Calu3 (cell line): ENCODE measurements at regions not wholly inside any gene's neighbourhood (a gene's known extent, or its start where the extent isn't known, plus 50 kb on each side); places are given as distances from the start of the nearest gene placed in this dataset.

Source experiments
- BruUV-seq: library from RNA; stranded (reverse); fragments of 400-500 nt; replicated peaks from 2 replicates; lab custom pipeline; 2021; lab: Mats Ljungman, UMichigan
- CTCF ChIA-PET: fragments of 300-600 bp; sonication (Branson Sonifier 250); formaldehyde crosslinking; loops from one replicate; lab custom pipeline; 2022; ENCODE audit warnings: antibody characterized with exemption; lab: Charles Lee
- DNase-seq: peaks from one replicate; pipeline ENCODE4 v3.0.0; 2022
- H3K27ac Mint-ChIP-seq: one replicate; pipeline ENCODE4 v1.8.0; 2022; ENCODE audit warnings: mixed read lengths; ENCODE audit not compliant: unreplicated experiment
- H3K27me3 Mint-ChIP-seq: one replicate; pipeline ENCODE4 v1.8.0; 2022; ENCODE audit warnings: mixed read lengths; ENCODE audit not compliant: unreplicated experiment
- H3K36me3 Mint-ChIP-seq: one replicate; pipeline ENCODE4 v1.8.0; 2022; ENCODE audit warnings: mild to moderate bottlenecking, moderate library complexity, mixed read lengths; ENCODE audit not compliant: insufficient read depth, unreplicated experiment
- H3K4me1 Mint-ChIP-seq: one replicate; pipeline ENCODE4 v1.8.0; 2022; ENCODE audit warnings: mild to moderate bottlenecking, low read depth, mixed read lengths; ENCODE audit not compliant: unreplicated experiment
- H3K4me3 Mint-ChIP-seq: one replicate; pipeline ENCODE4 v1.8.0; 2022; ENCODE audit warnings: mild to moderate bottlenecking, low read depth, moderate library complexity, mixed read lengths; ENCODE audit not compliant: unreplicated experiment
- H3K9me3 Mint-ChIP-seq: one replicate; pipeline ENCODE4 v1.8.0; 2022; ENCODE audit warnings: low read depth, mixed read lengths; ENCODE audit not compliant: unreplicated experiment
- CTCF ChIP-seq: fragments of 200-600 bp; IDR thresholded peaks from one replicate; pipeline ENCODE4 v1.8.0; 2022; ENCODE audit warnings: antibody characterized with exemption; ENCODE audit not compliant: unreplicated experiment
- intact Hi-C: fragments of 100-400 bp; cut with micrococcal nuclease; formaldehyde crosslinking; loops from one replicate; pipeline ENCODE4 v1.10.0; 2022; ENCODE audit not compliant: unreplicated experiment

GRCh38 chr5:56705217-56705616, 110.1 kb upstream of the MAP3K1 start:
- Mint-ChIP-seq H3K4me3 (no peak overlapping the region), H3K27ac (no peak overlapping the region), H3K9me3 (no peaks in the 10 kb centered on the region), H3K27me3 (no peaks in the 10 kb centered on the region), H3K36me3 (no peaks in the 10 kb centered on the region), H3K4me1 (peaks cover 20% of the 10 kb centered on the region)
- no TSS peak for BruUV-seq
- intact Hi-C loops: no loop called here
- DNase-seq: no peak
- no peak for TF ChIP-seq CTCF
- CTCF ChIA-PET: no interaction called here

GRCh38 chr5:56703952-56704351, 111.4 kb upstream of the MAP3K1 start:
- Mint-ChIP-seq H3K27me3 (no peaks in the 10 kb centered on the region), H3K9me3 (no peaks in the 10 kb centered on the region), H3K4me1 (peaks cover 20% of the 10 kb centered on the region), H3K4me3 (no peak overlapping the region), H3K27ac (no peak overlapping the region), H3K36me3 (no peaks in the 10 kb centered on the region)
- TF ChIP-seq CTCF: no peak
- BruUV-seq: no TSS peak
- intact Hi-C loops: no loop called here
- no peak for DNase-seq
- CTCF ChIA-PET: no interaction called here

GRCh38 chr5:56700711-56701110, 114.6 kb upstream of the MAP3K1 start:
- H3K4me1 Mint-ChIP-seq: peaks cover 17% of the 10 kb centered on the region
- no peak overlapping the region for H3K27ac Mint-ChIP-seq
- intact Hi-C loops: no loop called here
- no peak for DNase-seq
- no peaks in the 10 kb centered on the region for H3K27me3 Mint-ChIP-seq
- BruUV-seq: no TSS peak
- CTCF ChIA-PET: no interaction called here
- H3K36me3 Mint-ChIP-seq: no peaks in the 10 kb centered on the region
- H3K9me3 Mint-ChIP-seq: no peaks in the 10 kb centered on the region
- no peak for TF ChIP-seq CTCF
- no peak overlapping the region for H3K4me3 Mint-ChIP-seq

- CTCF ChIA-PET: interaction anchor here (0.5 to 0.6 kb wide), 2 partner anchors 417 to 501 kb away, joined by 3 read pairs; no protein-coding TSS in a partner anchor
- TF ChIP-seq CTCF: no peak
Measured at GRCh38 chr5:56699538-56699937, 115.8 kb upstream of the MAP3K1 start.

More at GRCh38 chr5:56699538-56699937, 115.8 kb upstream of the MAP3K1 start:
- no peaks in the 10 kb centered on the region for H3K27me3 Mint-ChIP-seq
- no peaks in the 10 kb centered on the region for H3K36me3 Mint-ChIP-seq
- no TSS peak for BruUV-seq
- peaks cover 8% of the 10 kb centered on the region for H3K4me1 Mint-ChIP-seq
- no peak for DNase-seq
- no peaks in the 10 kb centered on the region for H3K9me3 Mint-ChIP-seq
- intact Hi-C loops: no loop called here
- no peak overlapping the region for H3K27ac Mint-ChIP-seq
- H3K4me3 Mint-ChIP-seq: no peak overlapping the region
